Activated gamma-delta T cell treated with Interleukin-2 at 50 U/mL for 16 hours (primary cell): ENCODE measurements at regions not wholly inside any gene's neighbourhood (a gene's known extent, or its start where the extent isn't known, plus 50 kb on each side); places are given as distances from the start of the nearest gene placed in this dataset.
"Not testable (repeated sequence)": the region's sequence is repeated elsewhere in the genome, so short reads cannot be mapped to it uniquely, and the experiment has no call there.

Source experiments
- DNase-seq: peaks from one replicate; pipeline ENCODE4 v3.0.0-alpha.2; 2020

DNA sequence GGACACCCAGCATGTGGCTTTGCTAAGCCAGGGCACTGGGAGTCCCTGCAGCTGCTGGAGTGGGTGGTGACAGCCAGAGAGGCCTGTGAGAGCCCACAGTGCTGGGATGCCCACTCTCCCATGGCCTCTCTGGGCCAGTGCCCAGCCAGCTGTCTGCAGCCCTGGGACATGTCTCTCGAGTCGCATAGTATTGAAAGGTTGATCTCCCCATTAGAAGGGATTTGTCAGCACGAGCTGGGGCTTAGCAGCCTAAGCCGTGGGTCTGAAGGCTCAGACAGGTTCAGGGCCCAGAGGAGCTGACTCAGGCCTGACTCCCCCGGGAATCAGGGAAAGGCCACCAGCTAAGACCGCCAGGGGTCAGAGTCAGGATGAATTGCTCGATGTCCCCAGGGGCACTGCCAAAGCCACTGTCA, 53.5 kb downstream of the FOXD2 start:
- no peak for DNase-seq

DNA sequence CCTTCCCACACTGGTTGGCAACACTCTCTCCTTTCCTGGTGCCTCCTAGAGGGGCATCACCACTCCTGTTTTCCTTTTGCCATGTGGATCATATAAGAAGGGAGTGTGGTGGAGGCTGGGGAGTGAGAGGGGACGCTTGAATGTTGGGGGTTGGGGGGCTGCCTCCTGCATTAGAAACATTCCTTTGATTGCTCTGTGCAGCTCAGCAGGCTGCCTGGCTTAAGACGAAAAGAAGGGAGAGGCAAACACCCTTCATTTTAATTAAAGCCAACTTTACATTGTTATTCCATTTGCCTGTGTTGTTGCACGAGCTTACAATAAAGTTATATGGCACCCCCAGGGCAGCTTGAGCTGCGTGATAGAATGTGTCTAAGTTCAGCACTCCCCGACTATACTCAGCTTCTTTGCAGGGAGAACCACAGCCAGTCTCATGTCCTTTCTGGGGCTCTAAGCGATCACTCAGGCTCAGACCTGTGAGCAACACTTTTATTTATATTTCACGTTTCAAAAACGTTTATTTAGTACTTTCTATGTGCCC, 57.4 kb downstream of the FOXD2 start:
- no peak for DNase-seq

DNA sequence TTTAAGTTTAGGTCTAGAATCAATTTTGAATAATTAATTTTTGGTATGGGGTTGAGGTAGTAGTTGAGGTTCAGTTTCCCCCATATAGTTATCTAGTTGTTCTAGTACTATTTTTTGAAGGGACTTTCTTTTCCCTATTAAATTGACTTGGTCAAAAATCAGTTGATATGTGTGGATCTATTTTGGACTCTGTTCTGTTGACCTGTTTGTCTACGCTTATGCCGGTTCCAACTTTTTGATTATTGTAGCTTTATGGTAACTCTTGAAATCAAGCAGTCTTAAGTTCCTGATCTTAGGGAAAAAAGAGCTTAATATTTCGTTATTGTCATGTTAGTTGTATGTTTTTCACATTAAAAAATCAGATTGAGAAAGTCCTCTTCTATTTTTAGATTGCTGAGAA, 60.7 kb downstream of the FOXD2 start:
- no peak for DNase-seq

DNA sequence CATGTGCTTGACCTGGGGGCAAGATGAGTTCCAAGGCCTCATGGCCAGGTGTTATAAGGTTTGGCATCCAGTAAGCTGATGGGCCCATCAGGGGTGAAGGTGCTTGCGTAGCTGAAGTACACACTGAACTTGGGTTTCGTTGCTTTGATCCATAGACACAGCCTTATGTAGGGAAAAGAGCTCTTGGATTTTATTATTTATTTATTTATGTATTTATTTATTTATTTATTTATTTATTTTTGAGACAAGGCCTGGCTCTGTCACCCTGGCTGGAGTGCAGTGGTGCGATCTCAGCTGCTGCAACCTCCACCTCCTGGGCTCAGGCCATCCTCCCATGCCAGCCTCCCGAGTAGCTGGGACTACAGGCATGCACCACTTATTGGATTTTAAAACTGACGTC, 63.2 kb downstream of the FOXD2 start:
- no peak for DNase-seq

DNA sequence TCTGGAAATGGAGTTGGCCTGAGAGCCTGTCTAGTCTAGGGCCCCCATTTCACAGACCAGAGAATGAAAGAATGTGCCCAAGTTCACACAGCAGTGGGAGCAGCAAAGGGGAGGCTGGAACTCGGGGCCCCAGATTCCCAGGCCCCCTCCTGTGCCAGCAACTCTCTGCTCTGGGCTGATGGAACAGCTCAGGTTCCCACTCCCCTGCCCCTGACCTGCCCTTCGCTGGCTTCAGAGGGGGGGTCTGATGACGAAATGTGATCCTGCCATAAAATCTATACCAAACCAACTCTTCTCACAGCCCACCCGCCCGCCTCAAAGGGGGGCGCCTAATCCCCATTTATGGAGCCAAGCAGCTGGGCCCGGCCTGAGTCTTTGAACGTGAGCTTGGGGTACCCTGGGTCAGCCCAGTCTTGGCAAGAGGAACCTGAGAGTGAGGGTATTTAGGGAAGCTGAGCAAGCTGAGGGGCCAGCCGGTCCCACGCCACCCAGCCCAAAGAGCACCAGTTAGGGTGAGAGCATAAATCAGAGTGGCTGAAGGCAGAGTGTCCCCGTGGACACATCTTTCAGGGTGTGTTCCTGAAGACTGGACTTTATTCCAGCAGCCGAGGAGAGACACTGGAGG, 65.0 kb downstream of the FOXD2 start:
- no peak for DNase-seq

DNA sequence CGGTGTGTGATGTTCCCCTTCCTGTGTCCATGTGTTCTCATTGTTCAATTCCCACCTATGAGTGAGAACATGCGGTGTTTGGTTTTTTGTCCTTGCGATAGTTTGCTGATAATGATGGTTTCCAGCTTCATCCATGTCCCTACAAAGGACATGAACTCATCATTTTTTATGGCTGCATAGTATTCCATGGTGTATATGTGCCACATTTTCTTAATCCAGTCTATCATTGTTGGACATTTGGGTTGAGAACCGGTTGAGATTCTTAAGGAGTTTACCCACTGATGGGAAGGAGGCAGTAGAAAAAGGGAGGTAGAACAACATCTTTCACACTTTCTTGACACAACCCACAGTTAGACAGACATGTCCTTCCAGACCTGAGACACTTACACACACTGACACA, 67.0 kb downstream of the FOXD2 start:
- not testable (repeated sequence) for DNase-seq

DNA sequence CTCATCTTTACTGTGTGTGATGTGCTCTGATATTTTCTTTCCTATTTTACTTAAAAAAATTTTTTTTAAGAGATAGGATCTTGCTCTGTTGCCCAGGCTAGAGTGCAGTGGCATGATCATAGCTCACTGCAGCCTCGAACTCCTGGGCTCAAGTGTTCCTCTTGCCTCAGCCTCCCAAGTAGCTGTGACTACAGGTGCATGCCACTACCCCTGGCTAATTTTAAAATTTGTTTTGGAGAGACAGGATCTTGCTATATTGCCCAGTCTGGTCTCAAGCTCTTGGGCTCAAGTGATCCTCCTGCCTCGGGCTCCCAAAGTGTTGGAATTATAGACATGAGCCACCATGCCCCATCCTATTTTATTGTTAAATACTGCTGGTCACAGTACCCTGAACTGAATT, 67.4 kb downstream of the FOXD2 start:
- DNase-seq: no peak

DNA sequence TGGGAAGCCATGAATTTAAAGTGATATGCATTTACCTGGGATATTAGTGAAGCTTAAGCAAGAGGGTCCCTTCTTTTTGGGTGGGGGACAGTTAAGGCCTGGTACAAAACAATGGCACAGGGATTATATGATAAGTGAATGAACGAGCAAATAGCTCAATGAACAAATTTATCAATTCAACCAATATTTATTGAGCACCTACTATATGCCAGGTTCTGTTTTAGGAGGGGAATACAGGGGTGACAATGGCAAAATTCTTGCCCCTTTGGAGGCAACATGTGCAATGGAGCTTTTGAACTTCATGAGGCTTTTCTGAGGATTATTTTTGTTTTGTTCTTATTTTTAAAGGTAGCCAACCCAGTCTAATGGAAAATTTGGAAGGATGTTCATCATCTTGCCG, 68.2 kb downstream of the FOXD2 start:
- no peak for DNase-seq

DNA sequence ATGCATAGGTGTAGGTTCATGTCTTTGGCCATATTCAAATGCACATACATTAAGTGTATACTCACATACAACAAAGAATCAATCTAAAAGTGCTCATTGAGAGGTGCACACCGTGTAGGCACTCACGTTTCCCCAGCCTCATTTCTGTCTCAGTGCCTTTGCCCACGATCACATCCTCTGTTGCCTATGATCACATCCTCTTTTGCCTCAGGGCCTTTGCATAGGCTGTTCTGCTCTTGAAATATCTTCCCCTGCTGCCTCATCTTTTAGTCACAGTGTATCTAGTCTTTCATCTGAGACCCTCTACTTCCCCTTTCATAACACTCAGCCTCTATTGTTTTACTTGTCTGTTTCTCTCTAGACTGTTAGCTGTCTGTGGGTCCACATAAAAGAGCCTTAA, 69.3 kb downstream of the FOXD2 start:
- DNase-seq: no peak

DNA sequence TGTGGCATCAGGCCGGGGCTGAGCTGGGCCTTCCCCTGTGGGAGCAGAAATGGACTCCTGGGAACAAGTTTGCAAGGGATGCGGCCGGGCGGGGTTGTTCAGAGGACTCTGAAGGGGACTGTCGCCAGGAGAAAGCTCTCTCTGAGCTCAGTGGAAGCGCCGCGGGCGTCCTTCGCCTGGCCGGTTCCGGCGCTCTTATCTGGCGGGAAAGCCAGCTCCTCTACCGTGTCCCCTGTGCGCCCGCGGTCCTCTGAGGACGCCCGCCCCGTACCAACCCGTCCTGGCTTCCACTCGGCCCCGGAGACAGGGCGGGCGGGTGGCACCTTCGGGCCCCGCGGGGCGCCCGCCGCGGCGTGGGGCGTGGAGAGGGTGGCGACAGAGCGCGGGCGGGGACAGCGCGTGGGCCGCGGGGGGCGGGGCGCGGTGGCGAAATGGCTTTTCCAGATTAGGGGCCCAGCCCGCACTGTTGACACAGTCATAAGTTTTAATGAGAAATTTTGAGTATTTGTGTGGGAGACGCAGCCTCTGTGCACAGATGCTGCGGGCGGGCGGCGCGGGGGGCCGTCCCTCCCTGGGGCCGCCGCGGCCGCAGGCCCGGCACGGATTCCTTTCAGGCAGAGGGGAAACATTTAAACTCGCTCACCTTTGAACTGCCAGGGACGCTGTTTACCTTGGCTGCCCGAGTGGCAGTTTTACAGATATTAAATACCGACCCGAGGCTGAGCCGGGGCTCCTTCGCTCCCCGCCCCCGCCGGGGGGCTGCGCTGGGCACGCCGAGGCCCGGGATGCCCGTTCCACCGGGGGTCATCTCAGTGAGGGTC, 70.2 kb downstream of the FOXD2 start:
- no peak for DNase-seq

DNA sequence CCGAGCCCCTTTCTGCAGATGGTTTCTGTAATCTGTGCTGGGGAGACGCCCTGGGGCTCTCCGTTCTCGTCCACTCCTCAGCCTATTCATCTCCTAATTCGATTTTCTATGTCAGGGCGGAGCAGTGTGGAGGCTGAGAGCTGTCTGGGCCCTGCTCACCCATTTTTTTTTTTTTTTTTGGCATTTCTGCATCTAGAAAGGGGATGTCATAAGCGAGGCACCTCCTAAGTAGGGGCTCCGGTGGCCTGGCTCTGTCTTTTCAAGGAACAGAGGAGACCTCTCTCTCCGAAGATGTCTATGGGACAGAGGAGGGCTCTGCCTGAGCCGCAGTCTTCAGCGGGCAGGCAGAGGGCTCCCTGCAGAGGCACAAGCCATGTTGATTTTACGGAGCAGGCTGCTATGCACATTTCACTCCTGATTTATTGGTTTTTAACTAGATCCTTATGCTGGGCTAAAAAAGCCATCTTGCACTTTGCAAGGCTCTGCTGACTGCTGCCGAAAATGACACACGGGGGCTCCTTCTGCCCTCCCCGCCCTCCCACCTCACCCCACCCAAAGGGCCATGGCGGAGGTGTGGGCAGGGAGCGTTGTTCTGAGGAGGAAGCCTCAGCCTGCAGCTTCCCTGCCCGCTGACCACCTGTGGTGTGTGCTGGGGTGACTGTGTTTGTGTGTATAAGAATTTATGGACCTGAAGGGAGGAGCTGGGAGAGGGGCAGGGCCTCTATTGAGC, 71.0 kb downstream of the FOXD2 start:
- no peak for DNase-seq

DNA sequence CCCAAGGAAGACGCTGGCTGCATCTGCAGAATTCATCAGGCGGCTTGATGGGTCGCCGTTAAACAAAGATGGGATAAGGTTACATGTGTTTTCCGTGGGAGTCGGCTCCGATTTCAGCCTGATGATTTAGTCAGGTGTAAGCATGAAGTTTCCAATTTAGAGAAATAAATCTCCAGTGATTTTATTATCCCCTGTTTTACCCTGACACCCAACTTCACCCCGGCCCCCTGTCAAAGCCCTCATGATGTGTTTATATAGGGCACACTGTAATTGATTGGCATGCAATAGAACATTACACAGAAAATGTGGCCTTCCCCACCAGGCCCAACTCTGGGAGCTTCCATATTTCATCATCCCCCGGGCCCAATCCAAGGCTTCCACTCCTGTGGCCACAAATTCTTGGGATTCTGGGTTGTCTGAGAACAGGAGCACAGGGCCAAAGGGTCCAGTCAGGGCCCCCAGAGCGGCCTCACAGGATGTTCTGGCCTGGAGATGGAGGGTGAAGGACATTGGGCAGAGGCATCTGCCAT, 72.5 kb downstream of the FOXD2 start:
- no peak for DNase-seq

DNA sequence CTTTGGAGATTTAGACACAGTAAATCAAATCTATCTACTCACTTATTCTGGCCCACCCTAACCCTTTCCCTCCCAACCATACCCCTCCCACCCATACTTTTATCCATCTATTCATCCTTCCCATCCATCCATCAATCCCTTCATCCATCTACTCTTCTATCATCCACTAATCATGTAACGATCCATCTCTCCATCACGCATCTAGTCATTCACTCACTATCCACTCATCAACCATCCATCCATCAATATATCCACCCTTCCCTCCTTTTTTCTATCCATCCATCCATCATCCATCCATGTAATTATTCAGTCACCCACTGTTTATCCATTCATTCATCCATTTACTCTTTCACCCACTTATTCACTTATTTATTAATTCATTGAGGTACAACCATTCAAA, 74.0 kb downstream of the FOXD2 start:
- no peak for DNase-seq

DNA sequence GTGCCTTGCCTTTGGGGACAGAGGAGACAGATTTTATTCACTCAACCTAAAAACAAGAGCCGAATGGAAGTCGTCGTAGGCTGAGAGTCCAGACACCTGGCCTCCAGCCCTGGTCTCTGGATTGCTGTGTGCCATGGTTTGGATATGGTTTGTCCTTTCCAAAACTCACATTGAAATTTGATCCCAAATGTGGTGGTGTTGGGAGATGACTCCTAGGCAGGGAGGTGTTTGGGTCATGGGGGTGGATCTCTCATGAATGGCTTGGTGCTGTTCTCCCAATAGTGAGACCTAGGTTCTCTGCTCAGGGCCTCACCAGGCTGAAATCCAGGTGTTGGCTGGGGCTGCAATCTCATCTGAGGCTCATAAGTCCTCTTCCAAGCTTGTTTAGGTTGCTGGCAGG, 75.5 kb downstream of the FOXD2 start:
- no peak for DNase-seq

DNA sequence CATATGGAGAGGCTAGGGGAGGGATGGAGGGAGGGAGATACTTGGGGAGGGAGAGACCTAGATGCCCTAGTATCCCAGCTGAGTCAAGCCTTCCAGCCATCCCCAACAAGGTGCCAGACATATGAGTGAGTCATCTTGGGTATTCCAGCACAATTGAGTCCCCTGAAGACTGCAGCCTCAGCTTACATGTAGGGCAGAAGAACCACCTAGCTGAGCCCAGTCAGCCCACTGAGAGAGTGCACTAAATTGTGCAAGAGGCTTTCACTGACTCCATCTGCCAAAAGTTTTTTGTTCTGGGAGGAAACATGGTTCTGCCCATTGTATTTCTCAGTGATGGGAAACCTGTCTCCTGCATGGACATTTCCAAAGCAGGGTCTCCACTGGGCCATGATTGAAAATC, 76.4 kb downstream of the FOXD2 start:
- DNase-seq: no peak

DNA sequence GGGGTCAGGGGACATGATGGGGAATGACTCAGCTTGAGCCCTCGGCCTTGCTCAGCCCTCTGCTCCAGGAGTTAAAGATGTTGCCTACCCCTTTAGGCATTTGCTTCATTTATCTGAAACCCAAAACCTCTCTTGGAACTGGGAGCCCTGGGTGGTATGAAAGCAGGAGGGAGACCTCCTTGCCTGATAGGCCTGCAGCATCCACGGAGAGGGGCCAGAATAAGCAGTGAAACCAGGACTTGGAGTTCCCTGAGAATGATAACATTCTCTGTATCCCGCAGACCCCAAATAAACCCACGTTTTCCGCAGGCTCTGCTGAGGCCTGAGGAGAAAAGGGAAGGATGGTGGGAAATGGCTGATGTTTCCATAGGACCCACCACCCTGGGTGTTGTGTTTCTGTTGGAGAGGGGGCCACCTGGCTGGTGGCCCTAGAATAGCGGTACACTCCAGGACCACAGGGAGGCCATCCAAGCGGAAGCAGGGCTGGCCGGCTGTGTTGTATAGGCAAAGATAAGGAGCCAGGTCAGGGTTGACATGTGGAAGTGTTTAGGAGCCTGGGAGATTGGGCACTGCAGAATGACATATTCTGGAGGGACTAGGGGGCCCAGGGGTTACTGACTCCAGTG, 77.4 kb downstream of the FOXD2 start:
- no peak for DNase-seq

DNA sequence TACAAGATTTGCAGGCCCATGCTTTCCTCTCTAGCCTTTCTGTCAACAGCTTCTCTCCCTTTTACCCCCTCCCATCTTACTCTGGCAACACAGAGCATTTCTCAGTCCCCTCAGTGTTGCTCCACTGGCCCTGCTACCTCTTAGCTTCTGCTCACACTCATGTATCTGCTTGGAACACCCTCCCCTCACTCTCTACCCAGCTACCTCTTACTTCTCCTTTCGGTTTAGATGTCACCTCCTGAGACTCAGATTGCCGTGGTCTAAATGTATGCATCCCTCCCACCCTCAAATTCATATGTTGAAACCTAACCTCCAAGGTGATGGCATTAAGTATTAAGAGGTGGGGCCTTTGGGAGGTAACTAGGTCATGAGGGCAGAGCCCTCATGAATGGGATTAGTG, 80.1 kb downstream of the FOXD2 start:
- DNase-seq: no peak

DNA sequence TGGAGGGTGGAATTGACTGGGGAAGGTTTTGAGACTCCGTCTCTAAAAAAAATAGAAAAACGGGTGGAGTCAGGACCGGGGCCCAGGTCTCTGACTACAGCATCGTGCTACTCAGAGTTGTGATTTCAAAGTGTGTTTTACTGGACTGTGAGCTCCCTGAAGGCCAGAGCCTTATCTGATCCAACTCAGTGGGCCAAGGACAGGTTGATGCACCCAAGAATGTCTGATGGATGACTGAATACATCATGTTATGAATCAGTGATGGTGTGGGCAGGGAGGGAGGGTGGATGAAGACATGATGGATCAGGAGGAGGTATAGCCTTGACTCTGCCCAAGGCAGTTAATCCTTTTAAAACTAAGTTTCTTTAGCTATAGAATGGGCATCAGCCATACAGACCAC, 81.6 kb downstream of the FOXD2 start:
- DNase-seq: no peak

DNA sequence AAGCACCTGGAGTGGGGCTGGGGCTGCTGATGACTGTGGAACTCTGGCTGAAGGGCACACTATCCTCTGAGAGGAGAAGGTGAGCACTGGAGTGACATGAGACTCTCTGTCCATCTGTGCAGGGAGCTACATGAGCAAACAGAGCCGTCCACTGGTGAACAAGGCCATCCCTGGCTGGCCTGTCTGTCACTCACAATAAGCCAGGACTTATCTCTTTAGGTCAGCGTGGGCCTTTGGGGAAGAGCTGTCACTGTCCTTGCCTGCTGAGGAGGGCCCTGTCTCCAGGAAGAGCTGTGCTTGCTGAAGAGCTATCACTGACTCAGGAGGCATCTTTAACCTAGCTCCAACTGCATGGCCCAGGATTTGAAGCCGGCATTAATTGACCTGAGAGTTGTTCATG, 82.1 kb downstream of the FOXD2 start:
- DNase-seq: no peak

DNA sequence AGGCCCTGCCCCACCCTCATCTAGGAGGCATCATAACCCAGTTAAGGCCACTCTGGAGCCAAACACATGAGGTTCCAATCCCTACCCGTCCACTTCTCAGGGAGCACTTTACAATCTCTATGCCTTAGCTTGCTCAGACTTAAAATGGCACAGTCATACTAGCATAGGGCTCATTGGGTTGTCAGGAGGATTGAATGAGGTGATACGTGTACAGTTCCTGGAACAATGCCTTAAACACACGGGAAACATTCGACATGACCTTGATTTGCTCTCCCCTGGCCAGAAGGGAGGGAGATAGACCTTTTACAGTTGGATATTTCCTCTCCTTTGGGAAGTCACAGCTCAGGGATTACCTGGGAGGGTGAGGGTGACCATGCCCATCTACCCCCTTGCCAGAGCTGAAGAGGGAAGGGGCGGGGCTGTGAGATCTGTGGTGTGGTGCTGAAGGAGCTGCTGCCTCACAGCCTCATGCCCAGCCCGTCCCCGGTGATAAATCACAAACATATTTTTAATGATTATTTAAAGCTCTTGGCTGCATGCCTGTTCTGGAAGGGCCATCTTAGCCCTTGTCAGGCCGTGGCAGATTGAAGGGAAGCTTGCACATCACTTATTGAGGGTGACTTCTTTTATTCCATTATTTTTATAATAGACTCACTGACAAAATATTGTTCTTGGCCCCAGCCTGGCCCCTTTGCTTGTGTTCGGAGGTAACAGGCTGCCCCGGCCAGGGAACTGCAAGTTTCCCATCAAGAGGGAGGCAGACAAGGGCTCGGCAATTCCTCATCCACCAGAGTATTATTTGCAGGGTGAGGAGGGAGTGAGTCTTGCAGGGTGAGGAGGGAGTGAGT, 83.4 kb downstream of the FOXD2 start:
- DNase-seq: no peak

DNA sequence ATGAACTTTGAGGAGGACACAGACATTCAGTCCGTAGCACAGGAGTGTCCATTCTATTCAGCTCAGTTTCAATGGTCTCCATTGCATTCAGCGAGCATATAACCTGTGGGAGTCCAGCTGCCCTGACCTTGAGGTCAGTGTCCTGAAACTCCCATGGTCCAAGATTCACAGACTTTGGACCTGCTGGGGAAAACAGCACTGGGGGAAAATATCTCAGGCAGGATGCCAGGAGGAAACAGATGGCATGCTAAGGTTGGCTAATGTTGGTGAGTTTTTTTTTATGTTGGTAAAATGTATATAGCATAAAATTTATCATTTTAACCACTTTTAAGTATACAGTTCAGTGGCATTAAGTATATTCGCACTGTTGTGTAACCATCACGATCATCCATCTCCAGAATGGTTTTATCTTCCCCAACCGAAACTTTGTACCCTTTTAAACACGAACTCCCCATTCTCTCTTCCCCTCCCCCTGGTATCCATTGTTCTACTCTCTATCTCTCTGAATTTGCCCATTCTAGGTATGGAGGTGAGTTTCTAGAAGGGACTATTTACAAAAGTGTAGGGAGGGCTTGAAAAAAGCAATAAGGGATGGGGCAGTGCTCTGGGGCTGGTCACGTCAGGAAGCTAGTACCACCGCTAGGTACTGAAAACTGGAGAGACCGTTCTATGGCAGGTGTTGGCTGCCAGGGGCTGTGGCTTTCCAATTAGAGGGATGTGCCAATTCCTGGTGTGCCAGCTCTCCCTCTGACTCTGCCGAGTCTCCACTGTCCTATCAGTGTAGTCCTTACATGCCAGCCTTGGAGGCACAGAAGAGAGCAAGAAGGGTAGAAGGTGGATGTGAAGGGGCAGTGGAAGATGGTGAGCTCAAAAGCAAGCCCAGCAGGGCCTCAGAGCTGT, 85.3 kb downstream of the FOXD2 start:
- DNase-seq: no peak
